ENCODE measurements at regions not wholly inside any gene's neighbourhood (a gene's known extent, or its start where the extent isn't known, plus 50 kb on each side); places are given as distances from the start of the nearest gene placed in this dataset.

DNA sequence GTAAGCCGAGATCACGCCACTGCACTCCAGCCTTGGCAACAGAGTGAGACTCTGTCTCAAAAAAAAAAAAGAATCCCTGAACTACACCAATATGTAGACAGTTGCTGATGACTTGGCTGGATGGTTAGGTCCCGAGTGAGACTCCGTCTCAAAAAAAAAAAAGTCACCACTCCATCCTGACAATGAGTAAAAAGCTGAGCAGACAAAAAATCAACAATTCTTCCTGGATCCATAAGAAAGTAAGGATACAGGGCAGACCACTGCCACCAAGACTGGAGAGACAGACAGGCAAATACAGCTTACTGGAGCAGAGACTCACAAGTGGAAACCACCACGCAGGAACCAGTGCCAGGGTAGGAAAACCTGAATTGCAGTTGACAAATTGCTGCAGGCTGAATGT, 67.1 kb upstream of the ERCC4 start:
- TF ChIP-seq, protein P1, sequence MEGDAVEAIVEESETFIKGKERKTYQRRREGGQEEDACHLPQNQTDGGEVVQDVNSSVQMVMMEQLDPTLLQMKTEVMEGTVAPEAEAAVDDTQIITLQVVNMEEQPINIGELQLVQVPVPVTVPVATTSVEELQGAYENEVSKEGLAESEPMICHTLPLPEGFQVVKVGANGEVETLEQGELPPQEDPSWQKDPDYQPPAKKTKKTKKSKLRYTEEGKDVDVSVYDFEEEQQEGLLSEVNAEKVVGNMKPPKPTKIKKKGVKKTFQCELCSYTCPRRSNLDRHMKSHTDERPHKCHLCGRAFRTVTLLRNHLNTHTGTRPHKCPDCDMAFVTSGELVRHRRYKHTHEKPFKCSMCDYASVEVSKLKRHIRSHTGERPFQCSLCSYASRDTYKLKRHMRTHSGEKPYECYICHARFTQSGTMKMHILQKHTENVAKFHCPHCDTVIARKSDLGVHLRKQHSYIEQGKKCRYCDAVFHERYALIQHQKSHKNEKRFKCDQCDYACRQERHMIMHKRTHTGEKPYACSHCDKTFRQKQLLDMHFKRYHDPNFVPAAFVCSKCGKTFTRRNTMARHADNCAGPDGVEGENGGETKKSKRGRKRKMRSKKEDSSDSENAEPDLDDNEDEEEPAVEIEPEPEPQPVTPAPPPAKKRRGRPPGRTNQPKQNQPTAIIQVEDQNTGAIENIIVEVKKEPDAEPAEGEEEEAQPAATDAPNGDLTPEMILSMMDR (IDR thresholded peaks at IDR 0.05) = no peak
- no peak for TF ChIP-seq POLR2A (IDR thresholded peaks at IDR 0.05)
- TF ChIP-seq POLR2AphosphoS5 (IDR thresholded peaks at IDR 0.05) = no peak
- no peak for TF ChIP-seq EP300 (IDR thresholded peaks at IDR 0.05)

All from stomach (tissue), 4 donors.